ENCODE measurements at regions not wholly inside any gene's neighbourhood (a gene's known extent, or its start where the extent isn't known, plus 50 kb on each side); places are given as distances from the start of the nearest gene placed in this dataset.
A peak's percentile ranks its signal among the peaks of the same experiment; 100 is the strongest.

GRCh38 chr3:163045945-163046344, 1549.3 kb downstream of the OTOL1 start:
- Histone ChIP-seq H3K36me3 (ENCODE audit: insufficient read depth, low read length) (no peaks in the 10 kb centered on the region), H3K27ac (ENCODE audit: low read depth, low read length) (no peak overlapping the region), H2AFZ (ENCODE audit: low read length) (no peak overlapping the region), H3K4me2 (ENCODE audit: insufficient read depth, low read length) (no peak overlapping the region), H3K79me2 (ENCODE audit: insufficient read depth, low read length) (no peaks in the 10 kb centered on the region), H4K20me1 (ENCODE audit: insufficient read depth, low read length) (no peaks in the 10 kb centered on the region), H3K9me3 (ENCODE audit: low read depth, low read length) (no peaks in the 10 kb centered on the region), H3K4me1 (ENCODE audit: insufficient read depth, low read length) (no peaks in the 10 kb centered on the region), H3K4me3 (ENCODE audit: insufficient read depth, low read length) (no peak overlapping the region), H3K27me3 (ENCODE audit: insufficient read depth, low read length) (no peaks in the 10 kb centered on the region)
- no peak for DNase-seq (ENCODE audit: insufficient read length, low spot score, missing footprints)
- no peak for TF ChIP-seq CTCF (IDR thresholded peaks at IDR 0.05; ENCODE audit: extremely low read depth, low read depth, low read length)

- no peaks in the 10 kb centered on the region for H3K9me3 ChIP-seq (ENCODE audit: low read depth, low read length)
These were observed 1552.3 kb downstream of the OTOL1 start for GRCh38 chr3:163048881-163049280.

GRCh38 chr3:163056874-163057497, 1560.4 kb downstream of the OTOL1 start:
- Histone ChIP-seq H3K36me3 (ENCODE audit: insufficient read depth, low read length) (no peaks in the 10 kb centered on the region), H3K4me3 (ENCODE audit: insufficient read depth, low read length) (no peak overlapping the region), H2AFZ (ENCODE audit: low read length) (no peak overlapping the region), H3K4me1 (ENCODE audit: insufficient read depth, low read length) (no peaks in the 10 kb centered on the region), H4K20me1 (ENCODE audit: insufficient read depth, low read length) (no peaks in the 10 kb centered on the region), H3K27ac (ENCODE audit: low read depth, low read length) (no peak overlapping the region), H3K4me2 (ENCODE audit: insufficient read depth, low read length) (no peak overlapping the region), H3K79me2 (ENCODE audit: insufficient read depth, low read length) (no peaks in the 10 kb centered on the region), H3K9me3 (ENCODE audit: low read depth, low read length) (no peaks in the 10 kb centered on the region), H3K27me3 (ENCODE audit: insufficient read depth, low read length) (no peaks in the 10 kb centered on the region)
- peak; percentile 41 for TF ChIP-seq CTCF (IDR thresholded peaks at IDR 0.05; ENCODE audit: extremely low read depth, low read depth, low read length)
- no peak for DNase-seq (ENCODE audit: insufficient read length, low spot score, missing footprints)

More at GRCh38 chr3:163048881-163049280, 1552.3 kb downstream of the OTOL1 start:
- Histone ChIP-seq H3K36me3 (ENCODE audit: insufficient read depth, low read length) (no peaks in the 10 kb centered on the region), H3K4me2 (ENCODE audit: insufficient read depth, low read length) (no peak overlapping the region), H2AFZ (ENCODE audit: low read length) (no peak overlapping the region), H3K4me3 (ENCODE audit: insufficient read depth, low read length) (no peak overlapping the region), H4K20me1 (ENCODE audit: insufficient read depth, low read length) (no peaks in the 10 kb centered on the region), H3K27me3 (ENCODE audit: insufficient read depth, low read length) (no peaks in the 10 kb centered on the region), H3K27ac (ENCODE audit: low read depth, low read length) (no peak overlapping the region), H3K79me2 (ENCODE audit: insufficient read depth, low read length) (no peaks in the 10 kb centered on the region), H3K4me1 (ENCODE audit: insufficient read depth, low read length) (no peaks in the 10 kb centered on the region)
- DNase-seq (ENCODE audit: insufficient read length, low spot score, missing footprints), result no peak
- TF ChIP-seq CTCF (IDR thresholded peaks at IDR 0.05; ENCODE audit: extremely low read depth, low read depth, low read length), result no peak

- H4K20me1 ChIP-seq (ENCODE audit: insufficient read depth, low read length), result no peaks in the 10 kb centered on the region
- no peak overlapping the region for H3K27ac ChIP-seq (ENCODE audit: low read depth, low read length)
- no peak overlapping the region for H3K4me3 ChIP-seq (ENCODE audit: insufficient read depth, low read length)
- no peak for TF ChIP-seq CTCF (IDR thresholded peaks at IDR 0.05; ENCODE audit: extremely low read depth, low read depth, low read length)
- no peaks in the 10 kb centered on the region for H3K4me1 ChIP-seq (ENCODE audit: insufficient read depth, low read length)
- no peaks in the 10 kb centered on the region for H3K79me2 ChIP-seq (ENCODE audit: insufficient read depth, low read length)
- H3K4me2 ChIP-seq (ENCODE audit: insufficient read depth, low read length), result no peak overlapping the region
- no peaks in the 10 kb centered on the region for H3K27me3 ChIP-seq (ENCODE audit: insufficient read depth, low read length)
- H3K9me3 ChIP-seq (ENCODE audit: low read depth, low read length), result no peaks in the 10 kb centered on the region
- no peaks in the 10 kb centered on the region for H3K36me3 ChIP-seq (ENCODE audit: insufficient read depth, low read length)
- H2AFZ ChIP-seq (ENCODE audit: low read length), result no peak overlapping the region
- no peak for DNase-seq (ENCODE audit: insufficient read length, low spot score, missing footprints)
These were observed 1561.6 kb downstream of the OTOL1 start for GRCh38 chr3:163058031-163058854.

Measured in osteoblast (primary cell).